ENCODE measurements at regions not wholly inside any gene's neighbourhood (a gene's known extent, or its start where the extent isn't known, plus 50 kb on each side); places are given as distances from the start of the nearest gene placed in this dataset.

DNA sequence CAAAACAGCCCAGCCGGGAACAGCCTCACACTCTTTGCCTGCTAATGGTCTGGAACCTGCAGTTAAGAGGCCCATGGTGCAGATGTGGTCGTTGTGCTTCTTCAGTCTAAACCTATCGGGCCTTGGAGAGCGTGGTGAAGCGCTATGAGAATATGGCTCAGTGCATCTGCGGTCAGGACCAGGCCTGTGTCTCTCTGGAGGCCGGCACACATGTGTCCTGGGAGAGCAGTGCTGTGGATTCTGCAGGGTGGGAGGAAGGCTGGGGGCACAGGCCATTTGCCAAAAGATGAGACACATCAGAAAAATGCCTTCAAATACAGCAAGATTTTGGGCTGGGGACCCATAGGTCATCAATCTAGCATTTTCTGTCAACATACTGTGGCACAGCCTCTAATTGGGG lies 231.5 kb upstream of the GLI3 start:
- H3K4me1 ChIP-seq (replicated peaks in 1 of 2) = no peaks in the 10 kb centered on the region
- no peak for ATAC-seq (replicated peaks in 6 of 8)
- H3K27ac ChIP-seq = no peak overlapping the region
- in situ Hi-C loops (cut with MboI; ENCODE audit: low pct_unique_long_range_greater_than_20kb in 2 of 9, low sequenced_read_pairs in 9 of 9, unreplicated experiment in 9 of 9) = no loop called here
- no peak overlapping the region for H3K4me3 ChIP-seq
- WGBS, 10 experiments = 40 to 100% (median 83%) methylated on average over 1 to 7 of the region's 7 CpGs; no CpG with 5 or more reads in 4 of the 10 experiments

DNA sequence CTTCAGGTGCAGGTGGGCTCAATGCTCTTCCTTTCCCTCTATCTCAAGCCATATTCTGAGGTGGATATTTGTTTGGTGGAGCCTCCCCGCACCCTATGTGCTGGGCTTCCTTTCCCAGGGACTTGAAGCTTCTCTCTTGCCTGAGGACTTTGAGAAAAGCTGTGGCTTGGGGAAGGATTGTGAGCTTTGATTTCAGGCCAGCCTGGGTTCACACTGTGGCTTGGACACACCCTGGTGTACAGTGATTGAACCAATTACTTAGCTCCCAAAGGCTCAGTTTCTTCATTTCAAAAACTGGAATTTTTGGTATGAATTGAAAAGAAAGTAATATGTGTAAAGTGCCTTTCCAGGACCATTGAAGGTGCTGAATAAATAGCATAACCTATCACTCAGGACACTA lies 224.5 kb upstream of the GLI3 start:
- H3K27ac ChIP-seq = no peak overlapping the region
- in situ Hi-C loops (cut with MboI; ENCODE audit: low pct_unique_long_range_greater_than_20kb in 2 of 9, low sequenced_read_pairs in 9 of 9, unreplicated experiment in 9 of 9) = no loop called here
- WGBS, 10 experiments = 40 to 100% (median 65%) methylated on average over 1 of the region's 1 CpG; no CpG with 5 or more reads in 4 of the 10 experiments
- H3K4me1 ChIP-seq (replicated peaks in 1 of 2) = no peaks in the 10 kb centered on the region
- ATAC-seq (replicated peaks in 6 of 8) = peak in 1 of 8 experiments; percentile 27
- H3K4me3 ChIP-seq = no peak overlapping the region

DNA sequence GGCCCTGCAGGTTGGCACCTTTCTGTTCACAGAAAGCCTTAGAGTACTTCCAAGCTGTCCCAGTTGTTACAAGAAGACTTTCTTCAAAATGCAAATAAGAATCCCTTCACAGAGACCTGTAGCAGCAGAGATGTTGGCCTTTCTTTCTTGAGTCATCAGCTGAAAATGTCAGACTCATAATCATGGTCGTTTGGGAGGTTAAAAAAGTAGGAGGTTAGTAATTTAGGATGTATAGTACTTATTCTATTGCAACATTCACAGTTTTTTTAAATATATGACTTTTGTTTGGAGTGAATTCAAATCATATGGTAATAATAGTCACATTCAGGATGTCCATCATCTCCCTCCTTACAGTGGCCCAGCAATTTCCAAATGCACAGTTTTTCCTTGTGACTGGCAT lies 223.9 kb upstream of the GLI3 start:
- WGBS, 10 experiments = 0 to 100% (median 71%) methylated on average over 1 of the region's 1 CpG; no CpG with 5 or more reads in 5 of the 10 experiments
- no peak overlapping the region for H3K27ac ChIP-seq

DNA sequence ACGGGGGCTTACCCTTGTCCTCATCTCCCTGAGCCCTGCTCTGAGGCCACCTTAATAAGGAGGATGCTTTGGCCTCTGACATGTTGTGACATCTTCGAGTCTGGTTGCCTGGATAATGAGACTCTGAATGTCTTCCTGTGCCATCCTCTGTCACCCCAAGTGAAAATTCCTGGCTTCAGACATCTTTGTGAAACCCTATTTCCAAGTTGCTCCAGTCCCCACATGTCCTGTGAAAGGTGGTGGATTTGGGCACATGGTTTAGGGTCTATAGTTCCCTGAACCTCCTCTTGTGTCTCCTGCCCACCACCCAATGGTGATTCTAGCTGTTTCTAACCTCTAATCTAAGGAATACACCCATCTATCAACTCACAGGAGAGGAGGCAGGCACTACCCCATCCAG lies 223.1 kb upstream of the GLI3 start:
- Histone ChIP-seq H3K4me3 (no peak overlapping the region), H3K27ac (no peak overlapping the region), H3K4me1 (replicated peaks in 1 of 2) (no peaks in the 10 kb centered on the region)
- 0 to 80% (median 60%) methylated on average over 1 to 2 of the region's 2 CpGs; no CpG with 5 or more reads in 2 of the 10 experiments for WGBS, 10 experiments
- in situ Hi-C loops (cut with MboI; ENCODE audit: low pct_unique_long_range_greater_than_20kb in 2 of 9, low sequenced_read_pairs in 9 of 9, unreplicated experiment in 9 of 9) = no loop called here
- ATAC-seq (replicated peaks in 6 of 8) = no peak

More for the DNA sequence above, 223.9 kb upstream of the GLI3 start:
- in situ Hi-C loops (cut with MboI; ENCODE audit: low pct_unique_long_range_greater_than_20kb in 2 of 9, low sequenced_read_pairs in 9 of 9, unreplicated experiment in 9 of 9) = no loop called here
- Histone ChIP-seq H3K4me1 (replicated peaks in 1 of 2) (no peaks in the 10 kb centered on the region), H3K4me3 (no peak overlapping the region)
- ATAC-seq (replicated peaks in 6 of 8) = no peak

DNA sequence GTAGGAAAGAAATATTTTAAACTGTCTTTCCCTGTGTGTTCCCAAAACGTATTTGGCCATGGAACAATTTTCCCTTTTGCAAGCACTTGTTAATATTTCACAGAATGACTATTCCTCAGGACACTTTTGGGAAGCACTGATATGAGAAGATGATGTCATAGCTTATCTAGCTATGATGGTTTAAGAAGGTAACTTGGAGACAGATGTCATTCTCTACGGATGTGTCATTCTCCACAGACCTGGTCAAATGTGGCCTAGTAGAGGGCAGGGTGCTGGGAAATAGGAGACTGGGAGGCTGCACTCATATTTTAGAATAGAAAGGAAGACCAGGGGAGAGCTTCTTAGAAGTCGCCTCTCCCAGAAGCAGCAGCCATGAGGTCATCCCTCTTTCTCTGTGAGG lies 220.7 kb upstream of the GLI3 start:
- Histone ChIP-seq H3K27ac (no peak overlapping the region), H3K4me3 (no peak overlapping the region), H3K4me1 (replicated peaks in 1 of 2) (no peaks in the 10 kb centered on the region)
- ATAC-seq (replicated peaks in 6 of 8) = peak in 1 of 8 experiments; percentile 38
- 44 to 100% (median 92%) methylated on average over 1 to 3 of the region's 3 CpGs; no CpG with 5 or more reads in 3 of the 10 experiments for WGBS, 10 experiments
- in situ Hi-C loops (cut with MboI; ENCODE audit: low pct_unique_long_range_greater_than_20kb in 2 of 9, low sequenced_read_pairs in 9 of 9, unreplicated experiment in 9 of 9) = no loop called here

DNA sequence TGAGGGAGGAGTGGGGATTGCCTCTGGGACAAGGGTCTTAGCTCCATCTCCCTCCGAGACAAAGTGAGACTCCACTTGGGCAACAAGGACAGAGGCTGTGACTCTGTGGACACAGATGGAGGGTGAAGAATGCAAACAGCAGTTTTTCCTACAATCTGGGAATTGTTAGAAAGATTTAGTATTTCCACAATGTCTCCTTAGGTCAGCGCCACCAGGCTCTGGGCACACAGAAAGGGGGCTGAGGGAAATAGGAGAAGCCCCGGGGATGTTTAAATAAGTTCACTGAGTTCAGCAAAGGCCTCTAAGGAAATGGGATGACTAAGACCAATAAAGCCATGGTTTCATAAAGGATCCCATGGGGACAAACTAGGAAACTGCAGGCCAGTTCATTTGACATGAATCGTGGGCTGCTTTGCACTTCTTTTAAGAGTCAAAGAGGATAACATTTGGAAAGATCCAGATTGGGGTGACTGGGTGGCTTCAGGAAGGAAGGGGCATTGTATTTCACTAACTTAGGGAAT lies 219.8 kb upstream of the GLI3 start:
- Histone ChIP-seq H3K4me3 (no peak overlapping the region), H3K4me1 (replicated peaks in 1 of 2) (no peaks in the 10 kb centered on the region), H3K27ac (no peak overlapping the region)
- WGBS, 10 experiments = 48 to 100% (median 81%) methylated on average over 1 to 3 of the region's 4 CpGs; no CpG with 5 or more reads in 2 of the 10 experiments
- in situ Hi-C loops (cut with MboI; ENCODE audit: low pct_unique_long_range_greater_than_20kb in 2 of 9, low sequenced_read_pairs in 9 of 9, unreplicated experiment in 9 of 9) = no loop called here
- no peak for ATAC-seq (replicated peaks in 6 of 8)

DNA sequence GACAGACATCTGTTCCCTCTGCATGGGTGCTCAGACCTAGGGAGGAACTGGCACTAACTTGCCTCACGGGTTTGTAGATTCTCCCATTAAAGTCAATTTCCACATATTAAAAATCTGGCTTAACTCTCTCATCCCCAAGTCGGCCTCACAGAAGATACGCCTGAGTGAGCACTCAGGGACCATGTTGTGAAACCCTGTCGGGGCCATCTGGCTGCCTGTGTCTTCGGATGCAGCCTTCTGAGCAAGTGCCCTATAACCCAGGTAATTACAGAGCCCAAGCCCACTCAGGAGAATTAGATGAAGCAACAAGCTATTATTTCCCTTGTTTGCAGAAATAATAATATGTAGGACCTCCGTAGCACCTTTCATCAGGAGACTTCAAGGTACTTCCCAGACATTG lies 219.3 kb upstream of the GLI3 start:
- Histone ChIP-seq H3K27ac (no peak overlapping the region), H3K4me3 (no peak overlapping the region), H3K4me1 (replicated peaks in 1 of 2) (no peaks in the 10 kb centered on the region)
- WGBS, 10 experiments = 44 to 100% (median 74%) methylated on average over 2 to 5 of the region's 6 CpGs; no CpG with 5 or more reads in 2 of the 10 experiments
- no peak for ATAC-seq (replicated peaks in 6 of 8)
- in situ Hi-C loops (cut with MboI; ENCODE audit: low pct_unique_long_range_greater_than_20kb in 2 of 9, low sequenced_read_pairs in 9 of 9, unreplicated experiment in 9 of 9) = no loop called here

DNA sequence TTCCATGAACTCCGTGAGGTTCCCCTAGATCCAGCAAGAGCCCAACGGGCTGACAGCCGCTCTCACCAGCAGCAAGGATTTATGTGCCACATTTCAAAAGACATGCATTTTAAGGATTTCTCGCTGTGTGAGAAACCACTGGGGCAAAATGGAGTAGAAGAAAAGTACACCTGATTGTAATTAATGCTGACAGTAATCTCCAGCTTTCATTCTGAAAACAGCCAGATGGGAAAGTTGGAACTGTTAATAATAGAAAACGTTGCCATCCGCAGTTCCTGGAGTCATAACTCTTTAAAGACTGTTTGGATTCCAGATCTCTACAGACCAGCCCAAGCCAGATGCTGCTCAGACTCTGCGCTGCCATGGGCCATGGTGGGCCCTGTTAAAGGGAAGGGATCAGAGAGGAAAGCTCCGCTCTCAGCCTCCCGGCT lies 216.9 kb upstream of the GLI3 start:
- Histone ChIP-seq H3K4me1 (replicated peaks in 1 of 2) (no peaks in the 10 kb centered on the region), H3K4me3 (no peak overlapping the region), H3K27ac (no peak overlapping the region)
- 0 to 100% (median 61%) methylated on average over 1 to 8 of the region's 9 CpGs; no CpG with 5 or more reads in 2 of the 10 experiments for WGBS, 10 experiments
- ATAC-seq (replicated peaks in 6 of 8) = peak in 2 of 8 experiments; percentile 26 to 41
- in situ Hi-C loops (cut with MboI; ENCODE audit: low pct_unique_long_range_greater_than_20kb in 2 of 9, low sequenced_read_pairs in 9 of 9, unreplicated experiment in 9 of 9) = no loop called here

DNA sequence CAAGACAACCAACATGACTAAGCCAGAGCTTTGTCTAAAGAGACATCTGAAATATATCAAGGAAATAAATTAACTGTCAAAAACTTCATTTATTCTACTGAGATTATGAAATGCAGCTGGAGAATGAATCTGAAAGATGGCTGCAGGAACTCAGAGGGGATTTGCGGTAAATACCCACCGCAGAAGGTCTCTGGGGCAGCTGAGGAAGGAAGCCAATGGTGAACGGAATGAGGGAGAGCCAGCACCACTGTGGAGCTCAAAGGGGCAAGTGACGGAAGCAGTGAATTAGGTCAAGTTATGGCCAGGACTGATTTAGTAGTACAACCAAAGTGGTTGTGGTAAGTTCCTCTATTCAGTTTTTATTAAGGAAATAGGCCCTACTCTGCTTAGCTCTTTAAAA lies 215.3 kb upstream of the GLI3 start:
- no peak overlapping the region for H3K4me3 ChIP-seq
- 49 to 100% (median 89%) methylated on average over 1 to 4 of the region's 4 CpGs; no CpG with 5 or more reads in 1 of the 10 experiments for WGBS, 10 experiments
- in situ Hi-C loops (cut with MboI; ENCODE audit: low pct_unique_long_range_greater_than_20kb in 2 of 9, low sequenced_read_pairs in 9 of 9, unreplicated experiment in 9 of 9) = no loop called here

DNA sequence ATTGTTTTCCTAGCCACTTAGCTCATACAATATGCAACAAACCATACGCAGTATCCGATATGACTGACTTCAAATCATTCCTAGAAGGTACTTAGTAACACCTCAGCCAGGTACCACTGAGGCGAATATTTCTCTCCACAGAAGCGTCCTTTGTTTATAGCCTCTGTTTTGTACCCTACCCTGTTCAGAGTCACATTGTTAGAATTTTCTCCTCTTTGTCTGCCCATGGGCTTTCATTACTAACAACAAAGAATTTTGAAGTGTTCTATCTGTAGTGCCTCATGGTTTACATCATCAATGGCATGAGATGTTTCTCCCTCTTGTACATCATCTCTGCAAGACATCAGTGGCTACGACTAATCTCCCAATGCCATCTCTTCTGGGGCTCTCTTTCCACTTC lies 212.4 kb upstream of the GLI3 start:
- H3K27ac ChIP-seq = no peak overlapping the region
- no peak for ATAC-seq (replicated peaks in 6 of 8)

More for the DNA sequence above, 215.3 kb upstream of the GLI3 start:
- no peaks in the 10 kb centered on the region for H3K4me1 ChIP-seq (replicated peaks in 1 of 2)
- no peak overlapping the region for H3K27ac ChIP-seq
- ATAC-seq (replicated peaks in 6 of 8) = no peak

DNA sequence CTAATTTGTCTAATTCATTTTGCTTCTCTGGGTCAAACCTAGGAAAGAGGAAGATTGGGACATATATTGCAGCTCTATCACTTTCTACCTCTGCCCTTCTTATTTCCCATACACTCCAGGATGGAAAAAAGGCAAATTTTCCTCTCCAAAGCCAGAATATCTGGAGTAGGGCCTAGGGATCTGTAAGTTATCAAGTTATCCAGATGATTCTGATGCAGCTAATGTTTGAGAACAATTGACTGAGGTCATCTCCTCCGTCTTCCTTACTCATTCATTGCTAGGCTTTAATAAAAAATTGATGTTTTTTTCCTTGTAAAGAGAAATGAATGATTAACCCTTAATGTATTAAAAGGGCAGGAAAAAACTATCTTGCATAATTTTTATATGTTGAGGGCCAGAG lies 211.9 kb upstream of the GLI3 start:
- ATAC-seq (replicated peaks in 6 of 8) = no peak
- Histone ChIP-seq H3K4me3 (no peak overlapping the region), H3K4me1 (replicated peaks in 1 of 2) (no peaks in the 10 kb centered on the region), H3K27ac (no peak overlapping the region)
- in situ Hi-C loops (cut with MboI; ENCODE audit: low pct_unique_long_range_greater_than_20kb in 2 of 9, low sequenced_read_pairs in 9 of 9, unreplicated experiment in 9 of 9) = no loop called here
- WGBS, 10 experiments = 0 to 83% (median 60%) methylated on average over 1 of the region's 1 CpG; no CpG with 5 or more reads in 1 of the 10 experiments

More for the DNA sequence above, 212.4 kb upstream of the GLI3 start:
- 50 to 100% (median 83%) methylated on average over 1 to 5 of the region's 5 CpGs; no CpG with 5 or more reads in 1 of the 10 experiments for WGBS, 10 experiments
- H3K4me3 ChIP-seq = no peak overlapping the region
- in situ Hi-C loops (cut with MboI; ENCODE audit: low pct_unique_long_range_greater_than_20kb in 2 of 9, low sequenced_read_pairs in 9 of 9, unreplicated experiment in 9 of 9) = no loop called here
- no peaks in the 10 kb centered on the region for H3K4me1 ChIP-seq (replicated peaks in 1 of 2)

DNA sequence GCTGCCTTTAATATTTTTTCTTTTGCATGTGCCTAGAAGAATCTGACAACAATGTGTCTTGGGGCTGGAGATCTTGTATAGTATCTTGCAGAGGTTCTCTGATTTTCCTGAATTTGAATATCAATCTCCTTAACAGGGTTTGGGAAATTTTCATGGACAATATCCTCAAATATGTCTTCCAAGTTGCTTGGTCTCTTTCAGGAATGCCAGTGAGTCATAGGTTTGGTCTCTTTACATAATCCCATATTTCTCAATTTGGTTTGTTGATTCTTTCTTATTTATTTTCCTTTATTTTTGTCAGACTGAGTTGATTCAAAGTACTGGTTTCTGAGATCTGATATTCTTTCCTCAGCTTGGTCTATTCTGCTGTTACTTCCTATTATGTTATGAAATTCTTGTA lies 208.7 kb upstream of the GLI3 start:
- H3K4me3 ChIP-seq = no peak overlapping the region
- H3K27ac ChIP-seq = no peak overlapping the region
- in situ Hi-C loops (cut with MboI; ENCODE audit: low pct_unique_long_range_greater_than_20kb in 2 of 9, low sequenced_read_pairs in 9 of 9, unreplicated experiment in 9 of 9) = no loop called here
- H3K4me1 ChIP-seq (replicated peaks in 1 of 2) = no peaks in the 10 kb centered on the region
- no peak for ATAC-seq (replicated peaks in 6 of 8)

DNA sequence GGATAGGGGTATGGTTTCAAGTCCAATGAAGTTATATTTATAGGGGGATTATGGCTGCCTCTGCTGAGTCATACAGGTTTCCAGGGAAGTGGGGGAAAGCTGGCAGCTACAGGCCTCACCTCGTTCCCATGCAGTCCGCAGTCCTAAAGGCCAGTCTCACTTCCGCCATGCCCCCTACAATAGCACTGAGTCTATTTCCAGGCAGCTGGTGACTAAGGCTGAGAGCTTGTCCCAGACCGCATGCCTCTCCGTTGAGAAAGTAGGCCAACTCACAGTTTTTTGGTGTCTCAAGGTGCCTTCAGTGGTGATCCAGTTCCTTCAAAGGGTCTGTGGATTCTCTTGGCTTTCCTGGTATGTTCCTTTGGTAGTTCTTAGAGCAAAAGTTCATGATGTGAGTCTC lies 203.9 kb upstream of the GLI3 start:
- Histone ChIP-seq H3K4me3 (no peak overlapping the region), H3K4me1 (replicated peaks in 1 of 2) (no peaks in the 10 kb centered on the region), H3K27ac (no peak overlapping the region)
- 57 to 100% (median 80%) methylated on average over 1 to 3 of the region's 5 CpGs; no CpG with 5 or more reads in 5 of the 10 experiments for WGBS, 10 experiments
- no peak for ATAC-seq (replicated peaks in 6 of 8)
- in situ Hi-C loops (cut with MboI; ENCODE audit: low pct_unique_long_range_greater_than_20kb in 2 of 9, low sequenced_read_pairs in 9 of 9, unreplicated experiment in 9 of 9) = no loop called here

DNA sequence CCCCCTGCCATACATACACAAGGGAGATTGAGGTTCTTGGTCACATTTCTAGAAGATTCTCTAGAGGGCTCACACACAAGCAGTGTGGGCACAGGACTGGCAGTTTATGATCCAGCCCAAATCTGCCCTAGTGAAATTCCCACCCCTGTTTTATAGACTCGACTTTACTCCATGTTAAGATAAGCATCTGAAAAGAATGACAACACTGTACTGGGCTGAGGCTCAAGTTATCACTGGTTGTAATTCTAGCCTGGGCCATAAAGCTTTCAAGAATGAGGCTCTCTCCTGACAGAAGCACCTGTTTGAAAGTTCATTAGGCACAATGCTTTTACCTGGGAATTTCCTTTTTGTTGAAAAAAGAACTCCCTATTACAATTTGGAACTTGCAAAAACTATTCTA lies 195.6 kb upstream of the GLI3 start:
- no peak overlapping the region for H3K27ac ChIP-seq
- no peaks in the 10 kb centered on the region for H3K4me1 ChIP-seq (replicated peaks in 1 of 2)
- no peak for ATAC-seq (replicated peaks in 6 of 8)
- WGBS, 10 experiments = 20 to 86% (median 39%) methylated on average over 1 of the region's 1 CpG; no CpG with 5 or more reads in 2 of the 10 experiments
- no peak overlapping the region for H3K4me3 ChIP-seq
- in situ Hi-C loops (cut with MboI; ENCODE audit: low pct_unique_long_range_greater_than_20kb in 2 of 9, low sequenced_read_pairs in 9 of 9, unreplicated experiment in 9 of 9) = no loop called here
